Adipose tissue (tissue), 3 donors: ENCODE measurements at regions not wholly inside any gene's neighbourhood (a gene's known extent, or its start where the extent isn't known, plus 50 kb on each side); places are given as distances from the start of the nearest gene placed in this dataset.

ENCODE experiments used
- H3K27ac ChIP-seq: one replicate; pipeline ENCODE4 v1.5.1; 2013; ENCODE audit warnings: low read depth, low read length
- WGBS, 3 donors: extraction: QIAGEN DNeasy Blood & Tissue Kit; methylation state at CpG; one replicate each; pipeline ENCODE4 v1.1.7; 2013; 5-methylcytosine and 5-hydroxymethylcytosine counted together
- donor health status: healthy with polysubstance abuse.
- donor health status: Bipolar disorder and iron deficiency.
- donor health status: healthy.

DNA sequence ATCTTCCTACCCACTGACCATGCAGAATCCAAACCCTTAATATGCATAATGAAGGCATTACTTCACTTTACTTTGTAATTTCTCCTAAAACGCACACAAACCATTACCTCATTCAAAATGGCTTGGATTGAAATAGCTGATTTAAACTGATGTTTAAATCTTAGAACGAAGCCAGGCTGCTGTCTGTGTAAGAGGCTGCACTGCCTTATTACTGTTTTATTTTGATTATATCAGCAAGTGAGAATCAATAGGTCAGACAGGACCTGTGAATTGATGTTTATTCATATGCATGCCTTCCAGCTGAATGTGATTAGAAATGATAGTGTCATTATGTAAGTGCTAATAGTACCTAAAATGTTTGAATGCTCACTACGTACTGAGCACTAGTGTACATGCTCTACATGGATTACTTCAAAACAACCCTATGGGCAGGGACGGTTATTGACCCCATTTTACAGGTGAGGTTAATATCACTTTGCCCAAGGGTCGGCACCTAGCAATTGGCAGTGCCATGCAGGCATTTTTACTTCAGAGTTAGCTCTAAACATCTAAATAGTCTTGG lies 314.2 kb upstream of the CBLB start:
- H3K27ac ChIP-seq = no peak overlapping the region
- 75 to 87% (median 86%) methylated on average over 5 of the region's 5 CpGs for WGBS, 3 donors

- no peak overlapping the region for H3K27ac ChIP-seq
- 45 to 97% (median 86%) methylated on average over 1 of the region's 1 CpG for WGBS, 3 donors
Measured at GRCh38 chr3:106183762-106184391, 315.1 kb upstream of the CBLB start.

- WGBS, 3 donors = 69 to 90% (median 88%) methylated on average over 4 of the region's 4 CpGs
Measured at GRCh38 chr3:106184540-106185457, 316.0 kb upstream of the CBLB start.

DNA sequence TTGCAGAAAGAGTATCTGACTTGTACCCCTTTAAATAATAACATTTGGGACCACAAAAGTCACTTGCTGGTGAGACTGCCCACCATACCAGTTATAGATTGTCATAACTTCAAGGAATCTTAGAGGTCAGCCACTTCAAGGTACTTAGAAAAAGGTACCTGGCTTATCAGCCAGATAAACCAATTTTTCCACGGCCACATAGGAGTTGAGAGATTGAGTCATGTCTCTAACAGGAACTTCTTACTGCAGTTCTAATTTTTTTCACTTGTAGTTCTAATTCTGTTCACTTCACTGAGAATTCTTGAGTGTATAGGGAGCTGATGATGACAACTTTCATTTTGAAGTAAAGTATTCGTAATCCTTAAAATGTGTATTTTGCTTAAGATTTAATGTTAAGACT lies 317.1 kb upstream of the CBLB start:
- 72 to 91% (median 88%) methylated on average over 2 of the region's 2 CpGs for WGBS, 3 donors
- H3K27ac ChIP-seq = no peak overlapping the region

More at GRCh38 chr3:106184540-106185457, 316.0 kb upstream of the CBLB start:
- H3K27ac ChIP-seq = no peak overlapping the region

- no peak overlapping the region for H3K27ac ChIP-seq
- 60 to 79% (median 67%) methylated on average over 2 of the region's 2 CpGs for WGBS, 3 donors
Measured at GRCh38 chr3:106190296-106190695, 321.5 kb upstream of the CBLB start.

- 79 to 80% (median 79%) methylated on average over 1 of the region's 1 CpG for WGBS, 3 donors
- H3K27ac ChIP-seq = no peak overlapping the region
Measured at GRCh38 chr3:106191211-106191610, 322.4 kb upstream of the CBLB start.

GRCh38 chr3:106191913-106192312 lies 323.1 kb upstream of the CBLB start:
- H3K27ac ChIP-seq = no peak overlapping the region
- WGBS, 3 donors = 67 to 98% (median 90%) methylated on average over 3 of the region's 3 CpGs

GRCh38 chr3:106193876-106194275 lies 325.1 kb upstream of the CBLB start:
- WGBS, 3 donors = 78 to 99% (median 94%) methylated on average over 2 of the region's 2 CpGs
- H3K27ac ChIP-seq = no peak overlapping the region

GRCh38 chr3:106194726-106195125 lies 325.9 kb upstream of the CBLB start:
- WGBS, 3 donors = 72 to 98% (median 89%) methylated on average over 1 of the region's 1 CpG

GRCh38 chr3:106197532-106198194 lies 328.9 kb upstream of the CBLB start:
- WGBS, 3 donors = 50 to 73% (median 61%) methylated on average over 4 of the region's 4 CpGs
- H3K27ac ChIP-seq = no peak overlapping the region

More at GRCh38 chr3:106194726-106195125, 325.9 kb upstream of the CBLB start:
- no peak overlapping the region for H3K27ac ChIP-seq

GRCh38 chr3:106204160-106204868 lies 335.5 kb upstream of the CBLB start:
- WGBS, 3 donors = 68 to 87% (median 85%) methylated on average over 5 of the region's 5 CpGs
- no peak overlapping the region for H3K27ac ChIP-seq

GRCh38 chr3:106206146-106206545 lies 337.3 kb upstream of the CBLB start:
- WGBS, 3 donors = 26 to 52% (median 37%) methylated on average over 6 of the region's 6 CpGs
- H3K27ac ChIP-seq = no peak overlapping the region

DNA sequence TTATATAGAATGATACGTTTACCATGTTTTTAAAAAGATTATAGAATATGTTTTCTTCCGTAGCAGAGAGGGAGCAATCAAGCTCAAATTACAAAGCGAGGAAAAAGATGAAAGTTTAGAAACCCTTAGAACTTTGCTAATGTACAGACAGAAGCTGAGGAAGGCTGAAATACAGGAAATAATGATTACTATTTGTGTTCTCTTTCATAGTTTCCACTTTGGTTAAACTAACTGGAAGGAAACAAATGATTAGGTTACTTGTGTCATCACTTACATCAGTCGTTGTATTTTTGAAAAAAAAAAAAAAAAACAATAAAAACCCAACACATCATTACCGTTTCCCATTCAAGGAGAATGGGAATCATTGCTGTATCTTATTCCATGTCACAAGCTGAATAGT lies 337.8 kb upstream of the CBLB start:
- no peak overlapping the region for H3K27ac ChIP-seq
- WGBS, 3 donors = 43 to 60% (median 50%) methylated on average over 5 of the region's 5 CpGs

GRCh38 chr3:106208251-106208650 lies 339.4 kb upstream of the CBLB start:
- 58 to 74% (median 60%) methylated on average over 4 of the region's 4 CpGs for WGBS, 3 donors
- H3K27ac ChIP-seq = no peak overlapping the region

- no peak overlapping the region for H3K27ac ChIP-seq
- 39 to 59% (median 49%) methylated on average over 2 of the region's 2 CpGs for WGBS, 3 donors
Measured at GRCh38 chr3:106208967-106209366, 340.2 kb upstream of the CBLB start.

DNA sequence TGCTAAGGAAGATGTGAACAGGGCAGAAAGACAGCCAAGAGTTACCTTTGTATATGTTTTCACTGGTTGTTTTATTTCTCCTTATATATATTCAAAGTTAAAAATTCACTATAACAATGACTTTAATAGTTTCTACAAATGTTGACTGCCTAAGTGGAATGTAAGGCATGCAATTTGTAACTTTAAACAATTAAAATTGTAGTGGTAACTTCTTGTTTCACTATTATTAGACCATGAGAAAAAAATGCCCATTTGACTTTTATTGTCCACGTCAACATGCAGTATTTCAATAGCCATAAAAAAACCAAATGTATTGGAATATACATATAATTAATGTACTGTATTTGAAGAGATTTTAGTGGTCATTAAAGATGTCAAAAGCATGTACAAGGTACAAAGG lies 340.7 kb upstream of the CBLB start:
- H3K27ac ChIP-seq = no peak overlapping the region
- WGBS, 3 donors = 20 to 85% (median 45%) methylated on average over 1 of the region's 1 CpG

DNA sequence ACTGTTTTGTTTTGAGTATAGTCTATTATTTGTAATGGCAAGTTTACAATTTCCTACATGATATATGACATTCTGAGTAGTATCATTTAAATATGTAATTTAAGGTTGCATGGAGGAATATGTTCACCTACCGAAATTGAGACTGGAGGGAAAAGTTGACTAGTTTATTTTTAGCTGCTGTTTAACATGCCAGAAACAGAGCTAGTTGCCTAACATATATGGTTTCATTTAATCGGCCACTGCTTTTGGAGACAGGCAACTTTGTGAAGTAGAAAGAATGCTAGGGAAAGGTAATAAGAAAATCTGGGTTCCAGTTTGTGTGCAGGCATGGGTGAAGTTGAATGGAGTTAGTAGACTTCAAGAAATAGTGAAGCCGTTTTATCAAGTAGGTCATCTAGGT lies 342.1 kb upstream of the CBLB start:
- no peak overlapping the region for H3K27ac ChIP-seq
- WGBS, 3 donors = 63 to 81% (median 75%) methylated on average over 3 of the region's 3 CpGs

DNA sequence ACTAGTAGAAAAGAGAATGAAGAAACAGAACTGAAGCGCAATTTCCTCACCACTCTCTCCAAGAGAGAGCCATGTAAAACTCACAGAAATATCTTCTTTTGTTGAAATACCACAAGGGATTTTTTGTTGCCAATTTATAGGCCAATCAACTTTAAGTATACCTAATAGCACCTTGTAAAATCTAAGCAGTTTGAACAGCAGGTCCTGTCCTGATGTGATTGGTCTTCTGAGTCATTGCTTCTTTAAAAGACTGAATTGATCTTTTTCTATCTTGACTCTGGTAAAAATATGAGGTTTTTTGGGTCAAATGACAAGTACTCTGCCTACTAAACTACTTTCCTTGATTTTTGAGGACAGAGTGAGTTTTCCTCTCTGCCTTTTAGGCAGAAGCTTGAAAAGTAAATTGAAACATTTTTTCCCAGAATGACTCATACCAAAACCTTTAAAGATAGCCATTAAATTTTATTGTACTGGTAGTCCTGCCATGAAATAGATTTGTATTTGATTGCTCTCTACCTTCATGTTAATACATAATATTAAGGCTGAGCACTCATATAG lies 343.9 kb upstream of the CBLB start:
- 85 to 95% (median 88%) methylated on average over 1 of the region's 1 CpG for WGBS, 3 donors
- H3K27ac ChIP-seq = no peak overlapping the region
